ENCODE measurements at regions not wholly inside any gene's neighbourhood (a gene's known extent, or its start where the extent isn't known, plus 50 kb on each side); places are given as distances from the start of the nearest gene placed in this dataset.

DNA sequence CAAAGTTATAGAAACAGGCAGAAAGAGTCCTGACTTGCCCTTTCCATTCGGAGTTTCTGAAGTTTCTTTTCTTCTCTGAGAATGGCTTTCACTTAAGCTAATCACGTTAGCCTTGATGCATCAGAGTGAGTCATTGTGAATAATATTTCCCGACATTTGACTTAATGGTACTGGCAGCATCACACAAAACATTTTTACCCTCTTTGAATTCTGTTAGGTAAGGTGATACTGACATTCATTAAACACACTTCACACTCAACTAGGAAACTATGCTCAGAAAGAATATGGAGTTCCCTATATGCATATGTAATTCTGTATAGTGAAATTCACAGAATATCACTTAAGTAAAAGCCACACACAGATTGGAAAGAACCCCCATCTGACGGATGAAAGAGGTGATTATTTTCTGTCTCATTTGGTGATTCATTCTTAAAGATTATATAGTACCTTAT, 120.8 kb upstream of the ARHGAP20 start:
- ChIA-PET RAD21 (ENCODE audit: low non-redundant PET in 1 of 2, low total read pairs in 2 of 2, uncharacterized antibody in 2 of 2, unreplicated experiment in 2 of 2) (no interaction called here), POLR2A (no interaction called here), CTCF (no interaction called here)
- Histone ChIP-seq H4K20me1 (ENCODE audit: insufficient read depth) (no peaks in the 10 kb centered on the region), H3K36me3 (ENCODE audit: control insufficient read depth in 1 of 2, insufficient read depth in 2 of 2, low read length in 2 of 2) (no peaks in the 10 kb centered on the region), H3K9ac (ENCODE audit: low read length) (no peak overlapping the region), H3K9me2 (ENCODE audit: insufficient read depth) (no peaks in the 10 kb centered on the region), H3K4me2 (ENCODE audit: low read length) (no peak overlapping the region), H3K27me3 (ENCODE audit: insufficient read depth, low read length) (peaks cover 33% of the 10 kb centered on the region), H3K4me1 (ENCODE audit: control insufficient read depth in 1 of 2, insufficient read depth in 2 of 2, low read length in 2 of 2) (no peaks in the 10 kb centered on the region), H3K27ac (ENCODE audit: low read depth, low read length) (no peak overlapping the region), H3K79me2 (ENCODE audit: insufficient read depth, low read length) (no peaks in the 10 kb centered on the region), H3K9me3 (ENCODE audit: control insufficient read depth in 1 of 2, insufficient read depth in 1 of 2, low read depth in 1 of 2, low read length in 2 of 2) (no peaks in the 10 kb centered on the region), H3K4me3 (replicated peaks in 1 of 2; ENCODE audit: low read depth in 1 of 2, low read length in 2 of 2) (no peak overlapping the region), H2AFZ (ENCODE audit: low read depth, low read length, poor library complexity, severe bottlenecking) (no peak overlapping the region)
- intact Hi-C loops (cut with micrococcal nuclease): no loop called here
- no TSS peak for BruUV-seq (replicated peaks)
- ATAC-seq (no peak), DNase-seq (ENCODE audit: low read depth, low spot score) (no peak)
- TF ChIP-seq ELF1 (IDR thresholded peaks at IDR 0.05; ENCODE audit: borderline replicate concordance, low read depth) (no peak), EZH2phosphoT487 (IDR thresholded peaks at IDR 0.05; ENCODE audit: borderline replicate concordance) (0 out of 2 replicates have a peak, but pooled peaks have one; percentile 85)

DNA sequence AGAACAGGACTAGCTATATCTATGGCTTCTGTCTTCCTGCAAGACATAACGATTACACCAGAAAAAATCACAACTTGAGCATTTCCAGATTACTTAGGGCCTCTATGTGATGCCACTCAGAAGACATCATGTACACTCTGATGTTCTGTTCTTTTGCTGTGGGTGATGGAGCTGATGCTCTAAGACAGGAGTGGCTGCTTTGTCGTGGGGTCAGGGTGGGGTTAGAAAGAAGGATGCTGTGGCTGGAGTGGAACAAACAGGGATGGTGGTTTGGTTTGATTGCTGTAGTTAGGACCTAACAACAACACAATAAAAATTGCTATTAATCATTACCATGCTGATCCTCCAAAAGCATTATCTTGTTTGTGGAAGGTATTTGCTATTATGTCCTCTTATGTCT, 120.3 kb upstream of the ARHGAP20 start:
- Histone ChIP-seq H2AFZ (ENCODE audit: low read depth, low read length, poor library complexity, severe bottlenecking) (no peak overlapping the region), H3K4me1 (ENCODE audit: control insufficient read depth in 1 of 2, insufficient read depth in 2 of 2, low read length in 2 of 2) (no peaks in the 10 kb centered on the region), H3K9ac (ENCODE audit: low read length) (no peak overlapping the region), H3K36me3 (ENCODE audit: control insufficient read depth in 1 of 2, insufficient read depth in 2 of 2, low read length in 2 of 2) (no peaks in the 10 kb centered on the region), H3K4me3 (replicated peaks in 1 of 2; ENCODE audit: low read depth in 1 of 2, low read length in 2 of 2) (no peak overlapping the region), H3K27ac (ENCODE audit: low read depth, low read length) (no peak overlapping the region), H3K9me2 (ENCODE audit: insufficient read depth) (no peaks in the 10 kb centered on the region), H3K9me3 (ENCODE audit: control insufficient read depth in 1 of 2, insufficient read depth in 1 of 2, low read depth in 1 of 2, low read length in 2 of 2) (no peaks in the 10 kb centered on the region), H3K4me2 (ENCODE audit: low read length) (no peak overlapping the region), H3K79me2 (ENCODE audit: insufficient read depth, low read length) (no peaks in the 10 kb centered on the region), H3K27me3 (ENCODE audit: insufficient read depth, low read length) (peaks cover 37% of the 10 kb centered on the region), H4K20me1 (ENCODE audit: insufficient read depth) (no peaks in the 10 kb centered on the region)
- DNase-seq (ENCODE audit: low read depth, low spot score): no peak
- ChIA-PET RAD21 (ENCODE audit: low non-redundant PET in 1 of 2, low total read pairs in 2 of 2, uncharacterized antibody in 2 of 2, unreplicated experiment in 2 of 2) (no interaction called here), CTCF (no interaction called here), POLR2A (no interaction called here)
- no TSS peak for BruUV-seq (replicated peaks)
- no peak for TF ChIP-seq POLR2A (IDR thresholded peaks at IDR 0.05; ENCODE audit: borderline replicate concordance, extremely low read depth, insufficient read depth, insufficient read length)
- TF ChIP-seq FOSL1 (IDR thresholded peaks at IDR 0.05; ENCODE audit: low read depth): no peak
- TF ChIP-seq, protein P1, sequence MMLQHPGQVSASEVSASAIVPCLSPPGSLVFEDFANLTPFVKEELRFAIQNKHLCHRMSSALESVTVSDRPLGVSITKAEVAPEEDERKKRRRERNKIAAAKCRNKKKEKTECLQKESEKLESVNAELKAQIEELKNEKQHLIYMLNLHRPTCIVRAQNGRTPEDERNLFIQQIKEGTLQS (IDR thresholded peaks at IDR 0.05): no peak
- no peak for TF ChIP-seq SRF (IDR thresholded peaks at IDR 0.05; ENCODE audit: low read depth)
- no peak for TF ChIP-seq EZH2phosphoT487 (IDR thresholded peaks at IDR 0.05; ENCODE audit: borderline replicate concordance)
- ATAC-seq: no peak
- intact Hi-C loops (cut with micrococcal nuclease): no loop called here
